ENCODE measurements at regions not wholly inside any gene's neighbourhood (a gene's known extent, or its start where the extent isn't known, plus 50 kb on each side); places are given as distances from the start of the nearest gene placed in this dataset.

GRCh38 chr9:31912636-31913035 lies 471.8 kb upstream of the ACO1 start:
- Mint-ChIP-seq H3K27ac (no peak overlapping the region), H3K9me3 (no peaks in the 10 kb centered on the region; a peak in 1 of 5 replicates), H3K4me3 (no peak overlapping the region), H3K27me3 (ENCODE audit: low read depth) (no peaks in the 10 kb centered on the region), H3K4me1 (peaks cover 17 to 18% of the 10 kb centered on the region in 2 experiments), H3K36me3 (ENCODE audit: insufficient read depth in 1 of 3, low read depth in 3 of 3) (no peaks in the 10 kb centered on the region)
- H3K27ac ChIP-seq (ENCODE audit: insufficient read length, low read depth, low read length), result no peak overlapping the region
- H3T11ph ChIP-seq (ENCODE audit: low read length), result no peak overlapping the region
- H4K8ac ChIP-seq (replicated peaks; ENCODE audit: insufficient read length, low read depth, low read length), result no peak overlapping the region
- no peaks in the 10 kb centered on the region for H3K79me2 ChIP-seq (ENCODE audit: insufficient read depth, low read length)
- H2BK15ac ChIP-seq (ENCODE audit: low read depth, low read length), result no peak overlapping the region
- no peak for DNase-seq
- H3K23ac ChIP-seq (ENCODE audit: insufficient read length, low read depth, low read length), result no peak overlapping the region
- H2AK5ac ChIP-seq (ENCODE audit: insufficient read length, low read length), result no peak overlapping the region
- no peak overlapping the region for H3K14ac ChIP-seq (ENCODE audit: insufficient read depth, low read length)
- H3K4ac ChIP-seq (ENCODE audit: low read depth, low read length), result no peak overlapping the region
- no peak overlapping the region for H2BK120ac ChIP-seq (ENCODE audit: low read depth, low read length, poor library complexity, severe bottlenecking)
- no peak overlapping the region for H2AFZ ChIP-seq (ENCODE audit: low read length)
- no peaks in the 10 kb centered on the region for H4K20me1 ChIP-seq (ENCODE audit: control insufficient read depth, insufficient read depth, insufficient read length)
- H3K4me1 ChIP-seq (ENCODE audit: insufficient read depth, low read length), result peaks cover 3% of the 10 kb centered on the region; the same call in 1 of the 2 replicates
- H3K9me3 ChIP-seq (ENCODE audit: control insufficient read depth, low read depth, low read length), result no peaks in the 10 kb centered on the region
- H3K23me2 ChIP-seq (ENCODE audit: insufficient read length, low read depth, low read length, poor library complexity, severe bottlenecking), result no peaks in the 10 kb centered on the region
- no peaks in the 10 kb centered on the region for H3K79me1 ChIP-seq (ENCODE audit: insufficient read depth, low read depth, low read length, poor library complexity, severe bottlenecking)
- H3K4me2 ChIP-seq (ENCODE audit: insufficient read depth, insufficient read length, low read length), result no peak overlapping the region
- no peak overlapping the region for H2BK12ac ChIP-seq (ENCODE audit: insufficient read length, low read depth, low read length)
- no peak overlapping the region for H3K18ac ChIP-seq (ENCODE audit: insufficient read length, low read depth, low read length)
- no peak overlapping the region for H2BK5ac ChIP-seq (ENCODE audit: insufficient read length, low read length)
- no peaks in the 10 kb centered on the region for H3K27me3 ChIP-seq (ENCODE audit: insufficient read depth, low read length)
- no peak overlapping the region for H2BK20ac ChIP-seq (ENCODE audit: low read depth, low read length, poor library complexity, severe bottlenecking)
- no peak overlapping the region for H3K9ac ChIP-seq (ENCODE audit: extremely low read depth, insufficient read length, low read length)
- H4K91ac ChIP-seq (ENCODE audit: insufficient read length, low read depth, low read length), result no peak overlapping the region
- no peak overlapping the region for H4K5ac ChIP-seq (ENCODE audit: insufficient read length, low read depth, low read length)
- TF ChIP-seq CTCF (conservative IDR thresholded peaks at IDR 0.05), result no peak
- H3K56ac ChIP-seq (ENCODE audit: insufficient read length, low read depth, low read length), result no peak overlapping the region

Measured in H9 (cell line).